ENCODE measurements at regions not wholly inside any gene's neighbourhood (a gene's known extent, or its start where the extent isn't known, plus 50 kb on each side); places are given as distances from the start of the nearest gene placed in this dataset.

- TF ChIP-seq CTCF (IDR thresholded peaks at IDR 0.05): no peak
- no peak for TF ChIP-seq POLR2A (IDR thresholded peaks at IDR 0.05)
Observed at GRCh38 chr6:91141346-91141745, 554.5 kb upstream of the MAP3K7 start.

Measured in thyroid gland (tissue), 4 donors.